ENCODE measurements at regions not wholly inside any gene's neighbourhood (a gene's known extent, or its start where the extent isn't known, plus 50 kb on each side); places are given as distances from the start of the nearest gene placed in this dataset.
A peak's percentile ranks its signal among the peaks of the same experiment; 100 is the strongest.
"Not testable (repeated sequence)": the region's sequence is repeated elsewhere in the genome, so short reads cannot be mapped to it uniquely, and the experiment has no call there.

GRCh38 chr2:175755169-175755568, 246.9 kb downstream of the LNPK start:
- no peak for DNase-seq

GRCh38 chr2:175750195-175750594, 251.9 kb downstream of the LNPK start:
- DNase-seq, result no peak

GRCh38 chr2:175745911-175746310, 256.2 kb downstream of the LNPK start:
- no peak for DNase-seq

- DNase-seq, result no peak
These were observed 258.1 kb downstream of the LNPK start for GRCh38 chr2:175744000-175744399.

- no peak for DNase-seq
These were observed 259.1 kb downstream of the LNPK start for GRCh38 chr2:175743011-175743410.

- no peak for DNase-seq
These were observed 259.7 kb downstream of the LNPK start for GRCh38 chr2:175742367-175742766.

GRCh38 chr2:175741164-175741563, 260.9 kb downstream of the LNPK start:
- no peak for DNase-seq

- no peak for DNase-seq
These were observed 264.2 kb downstream of the LNPK start for GRCh38 chr2:175737722-175738361.

- no peak for DNase-seq
These were observed 267.4 kb downstream of the LNPK start for GRCh38 chr2:175734686-175735085.

GRCh38 chr2:175732531-175732930, 269.5 kb downstream of the LNPK start:
- no peak for DNase-seq

- no peak for DNase-seq
These were observed 272.0 kb downstream of the LNPK start for GRCh38 chr2:175730050-175730449.

- DNase-seq, result no peak
These were observed 272.9 kb downstream of the LNPK start for GRCh38 chr2:175729049-175729706.

GRCh38 chr2:175728032-175728431, 274.0 kb downstream of the LNPK start:
- DNase-seq, result no peak

GRCh38 chr2:175726223-175726622, 275.8 kb downstream of the LNPK start:
- no peak for DNase-seq

- no peak for DNase-seq
These were observed 292.8 kb downstream of the LNPK start for GRCh38 chr2:175709248-175709647.

GRCh38 chr2:175707322-175707721, 294.7 kb downstream of the LNPK start:
- no peak for DNase-seq

- DNase-seq, result not testable (repeated sequence)
These were observed 297.5 kb downstream of the LNPK start for GRCh38 chr2:175704568-175704967.

- no peak for DNase-seq
These were observed 304.0 kb downstream of the LNPK start for GRCh38 chr2:175698061-175698460.

- peak; percentile 58 for DNase-seq
These were observed 311.8 kb downstream of the LNPK start for GRCh38 chr2:175690113-175690837.

GRCh38 chr2:175688243-175688642, 313.8 kb downstream of the LNPK start:
- no peak for DNase-seq

GRCh38 chr2:175687465-175687864, 314.6 kb downstream of the LNPK start:
- DNase-seq, result no peak

- no peak for DNase-seq
These were observed 316.1 kb downstream of the LNPK start for GRCh38 chr2:175686002-175686401.

GRCh38 chr2:175684466-175684865, 317.6 kb downstream of the LNPK start:
- DNase-seq, result no peak

- DNase-seq, result no peak
These were observed 322.3 kb downstream of the LNPK start for GRCh38 chr2:175679728-175680127.
